Fibroblast of lung (primary cell): ENCODE measurements at regions not wholly inside any gene's neighbourhood (a gene's known extent, or its start where the extent isn't known, plus 50 kb on each side); places are given as distances from the start of the nearest gene placed in this dataset.

Source experiments
- DNase-seq, 2 donors: peaks; one replicate each; pipeline versions ENCODE4 v3.0.0 to v3.0.0-alpha.2; 2010; ENCODE audit warnings: low read depth in 2 of 2
- H2AFZ ChIP-seq: 2 replicates; pipeline ENCODE4 v1.5.1; 2012; ENCODE audit warnings: low read length, control low read depth, inconsistent platforms
- H3K27ac ChIP-seq: 2 replicates; pipeline ENCODE4 v1.5.1; 2011; ENCODE audit warnings: low read length, control low read depth; ENCODE audit not compliant: insufficient read depth
- H3K27me3 ChIP-seq: 2 replicates; pipeline ENCODE4 v1.5.1; 2011; ENCODE audit warnings: mild to moderate bottlenecking, low read length; ENCODE audit not compliant: control insufficient read depth, insufficient read depth
- H3K36me3 ChIP-seq: 2 replicates; pipeline ENCODE4 v1.5.1; 2011; ENCODE audit warnings: low read length; ENCODE audit not compliant: control insufficient read depth, insufficient read depth
- H3K4me1 ChIP-seq: 2 replicates; pipeline ENCODE4 v1.5.1; 2011; ENCODE audit warnings: low read length; ENCODE audit not compliant: control insufficient read depth, insufficient read depth; ENCODE audit errors: extremely low read depth
- H3K4me2 ChIP-seq: 2 replicates; pipeline ENCODE4 v1.5.1; 2011; ENCODE audit warnings: low read length, control low read depth; ENCODE audit not compliant: insufficient read depth; ENCODE audit errors: extremely low read depth
- H3K4me3 ChIP-seq, 4 experiments: fragments of 200-600 bp in 1 of 4; sonication (generic) in 1 of 4; replicated peaks in 1 of 4; 2 replicates each; pipeline ENCODE4 v1.5.1; 2011 to 2016; ENCODE audit warnings: low read length in 4 of 4, low read depth in 3 of 4, mild to moderate bottlenecking in 3 of 4, control low read depth in 2 of 4, inconsistent platforms in 1 of 4, mixed read lengths in 1 of 4; ENCODE audit not compliant: insufficient read depth in 1 of 4; ENCODE audit errors: control extremely low read depth in 1 of 4
- H3K79me2 ChIP-seq: 2 replicates; pipeline ENCODE4 v1.5.1; 2012; ENCODE audit warnings: mild to moderate bottlenecking, low read length, inconsistent platforms; ENCODE audit not compliant: control insufficient read depth, insufficient read depth
- H3K9ac ChIP-seq: 2 replicates; pipeline ENCODE4 v1.5.1; 2011; ENCODE audit warnings: mild to moderate bottlenecking, low read length, control low read depth; ENCODE audit not compliant: insufficient read depth
- H3K9me3 ChIP-seq: 2 replicates; pipeline ENCODE4 v1.5.1; 2012; ENCODE audit warnings: low read depth, low read length; ENCODE audit not compliant: control insufficient read depth, insufficient read depth
- H4K20me1 ChIP-seq: 2 replicates; pipeline ENCODE4 v1.5.1; 2011; ENCODE audit warnings: low read length; ENCODE audit not compliant: control insufficient read depth, insufficient read depth; ENCODE audit errors: extremely low read depth
- EZH2 ChIP-seq: IDR thresholded peaks from 2 replicates; pipeline ENCODE4 v1.5.1; 2012; ENCODE audit warnings: low read length, control low read depth, mild to moderate bottlenecking; ENCODE audit errors: missing control alignments
- TF ChIP-seq, protein P1 (sequence below), 2 donors: IDR thresholded peaks in 1 of 2; conservative IDR thresholded peaks in 1 of 2; 1 replicate in 1 of 2; 2 replicates in 1 of 2; pipeline ENCODE4 v1.5.1; 2011 to 2012; ENCODE audit warnings: low read length in 2 of 2, control low read depth in 1 of 2, inconsistent platforms in 1 of 2, low read depth in 1 of 2, mild to moderate bottlenecking in 1 of 2

DNA sequence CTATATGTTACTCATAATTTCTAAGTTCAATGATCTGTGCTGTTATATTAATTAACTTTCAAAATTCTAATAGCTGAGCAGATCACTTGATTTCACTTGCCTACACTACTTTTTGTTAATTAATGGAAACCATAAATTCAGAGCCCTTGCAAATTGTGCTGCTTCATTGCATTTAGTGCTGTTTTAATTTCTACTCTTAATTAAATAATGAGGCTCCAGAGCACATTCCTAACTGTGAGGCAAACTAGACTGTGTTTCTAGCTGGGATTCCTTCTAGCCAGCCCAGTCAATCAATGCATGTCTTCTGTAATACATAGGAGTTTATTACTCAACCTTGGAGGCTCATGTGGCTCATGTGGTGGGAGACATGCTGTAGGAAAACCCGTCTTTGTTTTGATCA lies 301.1 kb upstream of the GOLIM4 start:
- H3K27ac ChIP-seq, result no peak overlapping the region
- H2AFZ ChIP-seq, result no peak overlapping the region
- H3K9ac ChIP-seq, result no peak overlapping the region

GRCh38 chr3:168395551-168395950 lies 299.8 kb upstream of the GOLIM4 start:
- Histone ChIP-seq H3K27me3 (no peaks in the 10 kb centered on the region), H3K9me3 (no peaks in the 10 kb centered on the region), H2AFZ (no peak overlapping the region), H3K4me3 (no peak overlapping the region), H3K4me2 (no peak overlapping the region), H3K4me1 (no peaks in the 10 kb centered on the region), H3K36me3 (no peaks in the 10 kb centered on the region), H3K9ac (no peak overlapping the region), H3K79me2 (no peaks in the 10 kb centered on the region), H3K27ac (no peak overlapping the region), H4K20me1 (no peaks in the 10 kb centered on the region)
- TF ChIP-seq EZH2, result no peak
- TF ChIP-seq, protein P1, sequence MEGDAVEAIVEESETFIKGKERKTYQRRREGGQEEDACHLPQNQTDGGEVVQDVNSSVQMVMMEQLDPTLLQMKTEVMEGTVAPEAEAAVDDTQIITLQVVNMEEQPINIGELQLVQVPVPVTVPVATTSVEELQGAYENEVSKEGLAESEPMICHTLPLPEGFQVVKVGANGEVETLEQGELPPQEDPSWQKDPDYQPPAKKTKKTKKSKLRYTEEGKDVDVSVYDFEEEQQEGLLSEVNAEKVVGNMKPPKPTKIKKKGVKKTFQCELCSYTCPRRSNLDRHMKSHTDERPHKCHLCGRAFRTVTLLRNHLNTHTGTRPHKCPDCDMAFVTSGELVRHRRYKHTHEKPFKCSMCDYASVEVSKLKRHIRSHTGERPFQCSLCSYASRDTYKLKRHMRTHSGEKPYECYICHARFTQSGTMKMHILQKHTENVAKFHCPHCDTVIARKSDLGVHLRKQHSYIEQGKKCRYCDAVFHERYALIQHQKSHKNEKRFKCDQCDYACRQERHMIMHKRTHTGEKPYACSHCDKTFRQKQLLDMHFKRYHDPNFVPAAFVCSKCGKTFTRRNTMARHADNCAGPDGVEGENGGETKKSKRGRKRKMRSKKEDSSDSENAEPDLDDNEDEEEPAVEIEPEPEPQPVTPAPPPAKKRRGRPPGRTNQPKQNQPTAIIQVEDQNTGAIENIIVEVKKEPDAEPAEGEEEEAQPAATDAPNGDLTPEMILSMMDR (conservative IDR thresholded peaks at IDR 0.05 in 1 of 2, IDR thresholded peaks at IDR 0.05 in 1 of 2; ENCODE audit: low read depth in 1 of 2, low read length in 2 of 2), result no peak
- peak in 1 of 2 donors; percentile 39 for DNase-seq

More for the DNA sequence above, 301.1 kb upstream of the GOLIM4 start:
- Histone ChIP-seq H3K4me1 (no peaks in the 10 kb centered on the region), H3K27me3 (no peaks in the 10 kb centered on the region), H3K4me2 (no peak overlapping the region), H3K4me3 (no peak overlapping the region), H3K9me3 (no peaks in the 10 kb centered on the region), H3K79me2 (no peaks in the 10 kb centered on the region), H4K20me1 (no peaks in the 10 kb centered on the region), H3K36me3 (no peaks in the 10 kb centered on the region)
- no peak for TF ChIP-seq EZH2
- TF ChIP-seq, protein P1 (conservative IDR thresholded peaks at IDR 0.05 in 1 of 2, IDR thresholded peaks at IDR 0.05 in 1 of 2; ENCODE audit: low read depth in 1 of 2, low read length in 2 of 2), result no peak
- peak; percentile 3 to 44 for DNase-seq

DNA sequence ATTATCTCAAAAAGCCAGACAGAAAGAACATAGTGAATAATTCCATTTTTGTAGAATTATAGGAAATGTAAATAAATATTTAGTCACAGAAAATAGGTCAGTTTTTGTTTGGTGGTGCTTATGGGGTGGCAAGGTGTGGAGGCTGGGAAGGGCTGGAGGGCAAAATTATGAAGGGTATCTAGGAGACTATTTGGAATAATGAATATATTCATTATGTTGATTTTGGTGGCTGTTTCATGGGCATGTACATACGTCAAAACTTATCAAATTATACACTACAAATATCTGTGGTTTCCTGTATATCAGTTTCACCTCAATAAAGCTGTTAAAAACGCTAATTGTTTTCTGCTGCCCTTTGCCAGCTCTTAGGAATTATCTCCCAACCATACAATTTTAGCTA lies 298.7 kb upstream of the GOLIM4 start:
- no peaks in the 10 kb centered on the region for H4K20me1 ChIP-seq
- H3K4me1 ChIP-seq, result no peaks in the 10 kb centered on the region
- H3K79me2 ChIP-seq, result no peaks in the 10 kb centered on the region
- H3K4me3 ChIP-seq, result no peak overlapping the region
- H3K4me2 ChIP-seq, result no peak overlapping the region
- H3K36me3 ChIP-seq, result no peaks in the 10 kb centered on the region
- no peak for DNase-seq
- no peak overlapping the region for H3K27ac ChIP-seq
- no peak overlapping the region for H2AFZ ChIP-seq
- H3K9ac ChIP-seq, result no peak overlapping the region
- no peaks in the 10 kb centered on the region for H3K27me3 ChIP-seq
- TF ChIP-seq, protein P1 (conservative IDR thresholded peaks at IDR 0.05 in 1 of 2, IDR thresholded peaks at IDR 0.05 in 1 of 2; ENCODE audit: low read depth in 1 of 2, low read length in 2 of 2), result no peak
- H3K9me3 ChIP-seq, result no peaks in the 10 kb centered on the region
